Activated CD4-positive, alpha-beta T cell treated with anti-CD3 and anti-CD28 coated beads for 36 hours (primary cell): ENCODE measurements at regions not wholly inside any gene's neighbourhood (a gene's known extent, or its start where the extent isn't known, plus 50 kb on each side); places are given as distances from the start of the nearest gene placed in this dataset.
"Not testable (repeated sequence)": the region's sequence is repeated elsewhere in the genome, so short reads cannot be mapped to it uniquely, and the experiment has no call there.

ENCODE experiments used
- ATAC-seq: fragments of 200-7000 bp; cut with Tn5 transposase; one replicate; pipeline ENCODE4 v1.10.0; 2021; ENCODE audit warnings: mild to moderate bottlenecking, moderate library complexity
- CTCF ChIA-PET: fragments of 350-600 bp; sonication (Branson Sonifier 250); formaldehyde crosslinking; loops from one replicate; lab custom pipeline; 2021; ENCODE audit warnings: antibody characterized with exemption; lab: Charles Lee
- POLR2A ChIA-PET: fragments of 350-600 bp; sonication (Branson Sonifier 250); formaldehyde crosslinking; loops from one replicate; lab custom pipeline; 2021; ENCODE audit warnings: antibody characterized with exemption, inconsistent platforms; lab: Charles Lee
- DNase-seq: peaks from one replicate; pipeline ENCODE4 v3.0.0-alpha.2; 2020
- H3K27ac Mint-ChIP-seq: one replicate; pipeline ENCODE4 v1.8.0; 2021; ENCODE audit warnings: mixed read lengths
- H3K27me3 Mint-ChIP-seq: one replicate; pipeline ENCODE4 v1.8.0; 2021; ENCODE audit warnings: mixed read lengths
- H3K36me3 Mint-ChIP-seq: one replicate; pipeline ENCODE4 v1.8.0; 2021; ENCODE audit warnings: low read depth, mixed read lengths
- H3K4me1 Mint-ChIP-seq: one replicate; pipeline ENCODE4 v1.8.0; 2021; ENCODE audit warnings: mixed read lengths
- H3K4me3 Mint-ChIP-seq: one replicate; pipeline ENCODE4 v1.8.0; 2021; ENCODE audit warnings: mild to moderate bottlenecking, moderate library complexity, mixed read lengths
- H3K9me3 Mint-ChIP-seq: one replicate; pipeline ENCODE4 v1.8.0; 2021; ENCODE audit warnings: low read depth, mixed read lengths
- intact Hi-C, 2 experiments: fragments of 100-400 bp; cut with DNase I in 1 of 2; cut with micrococcal nuclease in 1 of 2; formaldehyde crosslinking; loops; one replicate each; pipeline versions ENCODE4 v1.14.2 to v1.15.1; 2022 to 2024; cut with DNase I, micrococcal nuclease

GRCh38 chr18:32884543-32884942 lies 111.7 kb upstream of the KLHL14 start:
- CTCF ChIA-PET: no interaction called here
- Mint-ChIP-seq H3K27me3 (no peaks in the 10 kb centered on the region), H3K36me3 (no peaks in the 10 kb centered on the region), H3K4me3 (no peak overlapping the region), H3K27ac (no peak overlapping the region), H3K9me3 (no peaks in the 10 kb centered on the region), H3K4me1 (no peaks in the 10 kb centered on the region)
- no peak for ATAC-seq
- POLR2A ChIA-PET: no interaction called here
- DNase-seq: no peak
- intact Hi-C loops: no loop called here

- intact Hi-C loops: no loop called here
- no peak overlapping the region for H3K4me3 Mint-ChIP-seq
These were observed 108.2 kb upstream of the KLHL14 start for GRCh38 chr18:32881009-32881408.

GRCh38 chr18:32879497-32879896 lies 106.7 kb upstream of the KLHL14 start:
- ATAC-seq (no peak), DNase-seq (no peak)
- H3K4me3 Mint-ChIP-seq: no peak overlapping the region
- H3K4me1 Mint-ChIP-seq: no peaks in the 10 kb centered on the region
- intact Hi-C loops: no loop called here
- POLR2A ChIA-PET: no interaction called here
- H3K36me3 Mint-ChIP-seq: no peaks in the 10 kb centered on the region
- no peak overlapping the region for H3K27ac Mint-ChIP-seq
- no peaks in the 10 kb centered on the region for H3K27me3 Mint-ChIP-seq
- peaks cover 3% of the 10 kb centered on the region for H3K9me3 Mint-ChIP-seq
- CTCF ChIA-PET: interaction anchor here (1.3 kb wide), 1 partner anchor 11 kb away, joined by 4 read pairs; no protein-coding TSS in a partner anchor

More at GRCh38 chr18:32881009-32881408, 108.2 kb upstream of the KLHL14 start:
- no peak for ATAC-seq
- no peak overlapping the region for H3K27ac Mint-ChIP-seq
- DNase-seq: no peak
- no peaks in the 10 kb centered on the region for H3K4me1 Mint-ChIP-seq
- POLR2A ChIA-PET: no interaction called here
- no peaks in the 10 kb centered on the region for H3K36me3 Mint-ChIP-seq
- H3K27me3 Mint-ChIP-seq: no peaks in the 10 kb centered on the region
- CTCF ChIA-PET: no interaction called here
- peaks cover 3% of the 10 kb centered on the region for H3K9me3 Mint-ChIP-seq

GRCh38 chr18:32878436-32878835 lies 105.6 kb upstream of the KLHL14 start:
- CTCF ChIA-PET: interaction anchor here (1.3 kb wide), 1 partner anchor 10 kb away, joined by 4 read pairs; no protein-coding TSS in a partner anchor
- Mint-ChIP-seq H3K36me3 (no peaks in the 10 kb centered on the region), H3K9me3 (peaks cover 3% of the 10 kb centered on the region), H3K4me3 (no peak overlapping the region), H3K27ac (no peak overlapping the region), H3K27me3 (no peaks in the 10 kb centered on the region), H3K4me1 (no peaks in the 10 kb centered on the region)
- intact Hi-C loops: no loop called here
- DNase-seq: no peak
- ATAC-seq: no peak
- POLR2A ChIA-PET: interaction anchor here (0.6 kb wide), 1 partner anchor 110 kb away, joined by 3 read pairs; no protein-coding TSS in a partner anchor

GRCh38 chr18:32877371-32877770 lies 104.5 kb upstream of the KLHL14 start:
- no peaks in the 10 kb centered on the region for H3K4me1 Mint-ChIP-seq
- intact Hi-C loops: no loop called here
- ATAC-seq (no peak), DNase-seq (no peak)
- ChIA-PET CTCF (no interaction called here), POLR2A (no interaction called here)
- no peak overlapping the region for H3K27ac Mint-ChIP-seq
- H3K36me3 Mint-ChIP-seq: no peaks in the 10 kb centered on the region
- H3K9me3 Mint-ChIP-seq: peaks cover 3% of the 10 kb centered on the region
- H3K27me3 Mint-ChIP-seq: no peaks in the 10 kb centered on the region
- H3K4me3 Mint-ChIP-seq: no peak overlapping the region

- Mint-ChIP-seq H3K27me3 (no peaks in the 10 kb centered on the region), H3K9me3 (peaks cover 3% of the 10 kb centered on the region), H3K4me1 (no peaks in the 10 kb centered on the region), H3K4me3 (no peak overlapping the region), H3K36me3 (no peaks in the 10 kb centered on the region), H3K27ac (no peak overlapping the region)
- ATAC-seq (no peak), DNase-seq (no peak)
- ChIA-PET CTCF (no interaction called here), POLR2A (no interaction called here)
- intact Hi-C loops: no loop called here
These were observed 102.8 kb upstream of the KLHL14 start for GRCh38 chr18:32875625-32876024.

GRCh38 chr18:32871786-32872185 lies 99.0 kb upstream of the KLHL14 start:
- no peaks in the 10 kb centered on the region for H3K4me1 Mint-ChIP-seq
- no peak for ATAC-seq
- no peak overlapping the region for H3K4me3 Mint-ChIP-seq
- no peaks in the 10 kb centered on the region for H3K36me3 Mint-ChIP-seq
- H3K27ac Mint-ChIP-seq: no peak overlapping the region
- no peak for DNase-seq
- POLR2A ChIA-PET: no interaction called here
- no peaks in the 10 kb centered on the region for H3K9me3 Mint-ChIP-seq
- CTCF ChIA-PET: no interaction called here
- H3K27me3 Mint-ChIP-seq: peaks cover 1% of the 10 kb centered on the region
- intact Hi-C loops: no loop called here

GRCh38 chr18:32870611-32871010 lies 97.8 kb upstream of the KLHL14 start:
- ChIA-PET CTCF (no interaction called here), POLR2A (no interaction called here)
- intact Hi-C loops: no loop called here
- no peak for DNase-seq
- ATAC-seq: no peak
- no peaks in the 10 kb centered on the region for H3K4me1 Mint-ChIP-seq
- H3K27me3 Mint-ChIP-seq: peaks cover 1% of the 10 kb centered on the region
- H3K36me3 Mint-ChIP-seq: no peaks in the 10 kb centered on the region
- no peak overlapping the region for H3K27ac Mint-ChIP-seq
- no peak overlapping the region for H3K4me3 Mint-ChIP-seq
- no peaks in the 10 kb centered on the region for H3K9me3 Mint-ChIP-seq

GRCh38 chr18:32868406-32868805 lies 95.6 kb upstream of the KLHL14 start:
- Mint-ChIP-seq H3K4me3 (no peak overlapping the region), H3K9me3 (peaks cover 3% of the 10 kb centered on the region), H3K4me1 (no peaks in the 10 kb centered on the region), H3K27ac (no peak overlapping the region), H3K27me3 (peaks cover 1% of the 10 kb centered on the region), H3K36me3 (no peaks in the 10 kb centered on the region)
- ChIA-PET POLR2A (no interaction called here), CTCF (interaction anchor here (1.6 kb wide), 1 partner anchor 11 kb away, joined by 4 read pairs; no protein-coding TSS in a partner anchor)
- no peak for DNase-seq
- intact Hi-C loops: no loop called here
- ATAC-seq: no peak

GRCh38 chr18:32867936-32868335 lies 95.1 kb upstream of the KLHL14 start:
- Mint-ChIP-seq H3K4me1 (no peaks in the 10 kb centered on the region), H3K9me3 (peaks cover 3% of the 10 kb centered on the region), H3K27me3 (peaks cover 1% of the 10 kb centered on the region), H3K4me3 (no peak overlapping the region), H3K27ac (no peak overlapping the region), H3K36me3 (no peaks in the 10 kb centered on the region)
- DNase-seq: no peak
- ChIA-PET CTCF (interaction anchor here (0.7 to 1.6 kb wide), 2 partner anchors 11 to 17 kb away, joined by 3 to 4 read pairs; no protein-coding TSS in a partner anchor), POLR2A (no interaction called here)
- intact Hi-C loops: no loop called here
- ATAC-seq: no peak

- H3K4me1 Mint-ChIP-seq: no peaks in the 10 kb centered on the region
These were observed 94.5 kb upstream of the KLHL14 start for GRCh38 chr18:32867330-32867729.

GRCh38 chr18:32862031-32862430 lies 89.2 kb upstream of the KLHL14 start:
- H3K27me3 Mint-ChIP-seq, CTCF ChIA-PET, intact Hi-C loops, H3K4me1 Mint-ChIP-seq, H3K27ac Mint-ChIP-seq, H3K9me3 Mint-ChIP-seq, ATAC-seq, H3K4me3 Mint-ChIP-seq, H3K36me3 Mint-ChIP-seq, POLR2A ChIA-PET, DNase-seq: not testable (repeated sequence)

More at GRCh38 chr18:32867330-32867729, 94.5 kb upstream of the KLHL14 start:
- ChIA-PET CTCF (interaction anchor here (0.6 to 1.6 kb wide), 3 partner anchors 12 to 692 kb away, joined by 3 to 4 read pairs (median 3); no protein-coding TSS in a partner anchor), POLR2A (no interaction called here)
- DNase-seq: no peak
- no peaks in the 10 kb centered on the region for H3K36me3 Mint-ChIP-seq
- intact Hi-C loops: no loop called here
- H3K9me3 Mint-ChIP-seq: peaks cover 3% of the 10 kb centered on the region
- H3K27ac Mint-ChIP-seq: no peak overlapping the region
- no peak overlapping the region for H3K4me3 Mint-ChIP-seq
- ATAC-seq: no peak
- H3K27me3 Mint-ChIP-seq: peaks cover 1% of the 10 kb centered on the region
